ENCODE measurements at regions not wholly inside any gene's neighbourhood (a gene's known extent, or its start where the extent isn't known, plus 50 kb on each side); places are given as distances from the start of the nearest gene placed in this dataset.

DNA sequence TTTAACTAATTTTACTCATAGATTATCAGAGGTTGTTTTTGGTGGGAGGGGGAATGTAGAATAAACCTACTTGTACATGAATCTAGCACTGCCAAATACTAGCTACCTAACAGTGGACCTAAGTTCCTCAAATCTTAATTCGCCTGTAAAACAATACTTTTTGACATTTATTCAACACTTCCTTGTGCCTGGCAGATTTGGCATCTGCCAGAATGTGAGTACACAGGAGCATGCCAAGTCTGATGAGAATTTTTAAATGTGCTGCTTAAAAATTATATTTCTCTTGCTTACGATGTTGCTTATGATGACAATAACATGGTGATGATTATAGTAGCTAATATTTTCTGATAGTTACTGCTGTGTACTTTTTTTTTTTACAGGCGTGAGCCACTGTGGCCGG lies 240.2 kb upstream of the STARD13 start:
- Histone ChIP-seq H3K14ac (replicated peaks; ENCODE audit: low read depth, low read length) (0 out of 2 replicates have a peak overlapping the region, but pooled peaks have one; percentile 50), H3K4ac (ENCODE audit: low read depth, low read length) (peak overlapping the region; percentile 45; the same call in 1 of the 2 replicates), H2BK120ac (ENCODE audit: low read depth, low read length) (peak overlapping the region; percentile 58; the same call in 1 of the 2 replicates), H2AK5ac (ENCODE audit: low read depth, low read length) (no peak overlapping the region), H3K27me3 (ENCODE audit: control insufficient read depth, insufficient read depth, low read length) (no peaks in the 10 kb centered on the region), H2BK15ac (ENCODE audit: low read depth, low read length) (peak overlapping the region; percentile 35; the same call in 2 of the 3 replicates), H3K4me2 (ENCODE audit: low read depth, low read length) (no peak overlapping the region), H3K56ac (ENCODE audit: extremely low read depth, insufficient read depth, low read length) (no peak overlapping the region), H2AFZ (replicated peaks; ENCODE audit: low read length, poor library complexity) (no peak overlapping the region), H3K9me1 (ENCODE audit: insufficient read depth, low read length) (peaks cover 6% of the 10 kb centered on the region), H4K5ac (ENCODE audit: low read depth, low read length) (peak overlapping the region; percentile 64; the same call in 1 of the 2 replicates), H3K4me3 (ENCODE audit: insufficient read depth, low read depth, low read length) (no peak overlapping the region), H3K79me1 (ENCODE audit: low read depth in 1 of 2, low read length in 2 of 2) (0 out of 4 replicates have a peak, but pooled peaks cover 0 to 2% of the 10 kb centered on the region in 2 experiments), H3K36me3 (ENCODE audit: control insufficient read depth, insufficient read depth, low read length) (no peaks in the 10 kb centered on the region), H3K18ac (ENCODE audit: low read depth, low read length) (peak overlapping the region; percentile 42; the same call in 1 of the 2 replicates), H2BK20ac (ENCODE audit: low read depth, low read length) (peak overlapping the region; percentile 70), H2BK5ac (ENCODE audit: low read depth, low read length, poor library complexity, severe bottlenecking) (no peak overlapping the region), H3K27ac (ENCODE audit: insufficient read depth, low read length) (no peak overlapping the region), H3K9ac (ENCODE audit: low read depth, low read length) (no peak overlapping the region), H3K4me1 (ENCODE audit: control insufficient read depth, insufficient read depth, low read length) (peaks cover 11% of the 10 kb centered on the region), H4K91ac (ENCODE audit: insufficient read depth, low read depth, low read length) (no peak overlapping the region), H4K20me1 (ENCODE audit: insufficient read depth, low read length) (no peaks in the 10 kb centered on the region), H2AK9ac (replicated peaks; ENCODE audit: low read depth, low read length, poor library complexity) (no peak overlapping the region), H4K8ac (ENCODE audit: low read depth in 2 of 2, low read length in 2 of 2) (0 out of 4 replicates have a peak overlapping the region, but pooled peaks of 1 of the 2 experiments have one; percentile 40), H3K9me3 (ENCODE audit: control insufficient read depth, insufficient read depth, low read length) (no peaks in the 10 kb centered on the region), H3K23ac (ENCODE audit: low read depth, low read length) (no peak overlapping the region)
- ATAC-seq (ENCODE audit: low read depth) (no peak), DNase-seq (no peak)
- ChIA-PET CTCF (interaction anchor here (0.5 kb wide), 1 partner anchor 117 kb away, joined by 4 read pairs; no protein-coding TSS in a partner anchor), POLR2A (ENCODE audit: unreplicated experiment) (no interaction called here)
- WGBS, 2 experiments (ENCODE audit: extremely low coverage in 2 of 2, insufficient read length in 1 of 2): no CpG with 5 or more reads among the region's 4 CpGs
- in situ Hi-C loops (cut with MboI; ENCODE audit: low sequenced_read_pairs) (no loop called here), dilution Hi-C loops (cut with HindIII; ENCODE audit: low sequenced_read_pairs, unreplicated experiment) (no loop called here), intact Hi-C loops (cut with micrococcal nuclease) (no loop called here)
- no TSS peak for BruUV-seq (replicated peaks)
- TF ChIP-seq, protein P1, sequence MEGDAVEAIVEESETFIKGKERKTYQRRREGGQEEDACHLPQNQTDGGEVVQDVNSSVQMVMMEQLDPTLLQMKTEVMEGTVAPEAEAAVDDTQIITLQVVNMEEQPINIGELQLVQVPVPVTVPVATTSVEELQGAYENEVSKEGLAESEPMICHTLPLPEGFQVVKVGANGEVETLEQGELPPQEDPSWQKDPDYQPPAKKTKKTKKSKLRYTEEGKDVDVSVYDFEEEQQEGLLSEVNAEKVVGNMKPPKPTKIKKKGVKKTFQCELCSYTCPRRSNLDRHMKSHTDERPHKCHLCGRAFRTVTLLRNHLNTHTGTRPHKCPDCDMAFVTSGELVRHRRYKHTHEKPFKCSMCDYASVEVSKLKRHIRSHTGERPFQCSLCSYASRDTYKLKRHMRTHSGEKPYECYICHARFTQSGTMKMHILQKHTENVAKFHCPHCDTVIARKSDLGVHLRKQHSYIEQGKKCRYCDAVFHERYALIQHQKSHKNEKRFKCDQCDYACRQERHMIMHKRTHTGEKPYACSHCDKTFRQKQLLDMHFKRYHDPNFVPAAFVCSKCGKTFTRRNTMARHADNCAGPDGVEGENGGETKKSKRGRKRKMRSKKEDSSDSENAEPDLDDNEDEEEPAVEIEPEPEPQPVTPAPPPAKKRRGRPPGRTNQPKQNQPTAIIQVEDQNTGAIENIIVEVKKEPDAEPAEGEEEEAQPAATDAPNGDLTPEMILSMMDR (conservative IDR thresholded peaks at IDR 0.05; ENCODE audit: low read depth, low read length): no peak
- TF ChIP-seq CEBPB (IDR thresholded peaks at IDR 0.05; ENCODE audit: low read depth, low read length): no peak
- no peak for TF ChIP-seq MXI1 (IDR thresholded peaks at IDR 0.05; ENCODE audit: borderline replicate concordance, low read depth, low read length)
- TF ChIP-seq RFX5 (IDR thresholded peaks at IDR 0.05; ENCODE audit: low read depth, low read length): no peak
- TF ChIP-seq, protein P2, sequence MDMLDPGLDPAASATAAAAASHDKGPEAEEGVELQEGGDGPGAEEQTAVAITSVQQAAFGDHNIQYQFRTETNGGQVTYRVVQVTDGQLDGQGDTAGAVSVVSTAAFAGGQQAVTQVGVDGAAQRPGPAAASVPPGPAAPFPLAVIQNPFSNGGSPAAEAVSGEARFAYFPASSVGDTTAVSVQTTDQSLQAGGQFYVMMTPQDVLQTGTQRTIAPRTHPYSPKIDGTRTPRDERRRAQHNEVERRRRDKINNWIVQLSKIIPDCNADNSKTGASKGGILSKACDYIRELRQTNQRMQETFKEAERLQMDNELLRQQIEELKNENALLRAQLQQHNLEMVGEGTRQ (IDR thresholded peaks at IDR 0.05; ENCODE audit: low read depth, low read length): no peak
- TF ChIP-seq ELK1 (IDR thresholded peaks at IDR 0.05; ENCODE audit: borderline replicate concordance, low read depth, low read length): no peak

Measured in IMR-90 (cell line).